Uterus (tissue), 3 donors: ENCODE measurements at regions not wholly inside any gene's neighbourhood (a gene's known extent, or its start where the extent isn't known, plus 50 kb on each side); places are given as distances from the start of the nearest gene placed in this dataset.

ENCODE experiments used
- DNase-seq, 2 donors: peaks; one replicate each; pipeline ENCODE4 v3.0.0-alpha.2; 2019 to 2020
- H3K27ac ChIP-seq, 2 donors: fragments of 200-600 bp; sonication (generic); 1 replicate in 1 of 2; 2 replicates in 1 of 2; pipeline ENCODE4 v1.5.1; 2016 to 2018
- H3K27me3 ChIP-seq, 2 donors: fragments of 200-600 bp; sonication (generic); one replicate each; pipeline ENCODE4 v1.5.1; 2018 to 2019; ENCODE audit warnings: control low read depth in 1 of 2
- H3K36me3 ChIP-seq, 2 donors: fragments of 200-600 bp; sonication (generic); one replicate each; pipeline ENCODE4 v1.5.1; 2019; ENCODE audit warnings: control low read depth in 1 of 2
- H3K4me1 ChIP-seq, 2 donors: fragments of 200-600 bp; sonication (generic); one replicate each; pipeline ENCODE4 v1.5.1; 2018 to 2019; ENCODE audit warnings: control low read depth in 1 of 2
- H3K4me3 ChIP-seq, 2 donors: fragments of 200-600 bp; sonication (generic); 1 replicate in 1 of 2; 2 replicates in 1 of 2; pipeline ENCODE4 v1.5.1; 2018 to 2019; ENCODE audit warnings: mild to moderate bottlenecking in 1 of 2
- H3K9me3 ChIP-seq, 2 donors: fragments of 200-600 bp; sonication (generic); one replicate each; pipeline ENCODE4 v1.5.1; 2019; ENCODE audit warnings: control low read depth in 1 of 2
- CTCF ChIP-seq, 4 experiments: fragments of 200-600 bp in 2 of 4; fragments of 450-650 bp in 2 of 4; sonication (generic) in 2 of 4; IDR thresholded peaks; one replicate each; pipeline ENCODE4 v1.5.1; 2016 to 2019; ENCODE audit warnings: antibody characterized with exemption in 4 of 4, mild to moderate bottlenecking in 2 of 4, moderate library complexity in 1 of 4
- POLR2A ChIP-seq, 2 donors: fragments of 450-650 bp; IDR thresholded peaks; one replicate each; pipeline ENCODE4 v1.6.1; 2016; ENCODE audit warnings: antibody characterized with exemption in 2 of 2, mild to moderate bottlenecking in 1 of 2, moderate library complexity in 1 of 2
- intact Hi-C: fragments of 100-400 bp; cut with DNase I; formaldehyde crosslinking; loops from one replicate; pipeline ENCODE4 v1.15.1; 2023; ENCODE audit warnings: low total_unique reads
- donor health status: DM: yes; HTN: yes; CAD: no.

- intact Hi-C loops, result no loop called here
- Histone ChIP-seq H3K27ac (no peak overlapping the region), H3K36me3 (no peaks in the 10 kb centered on the region), H3K9me3 (no peaks in the 10 kb centered on the region), H3K4me1 (no peaks in the 10 kb centered on the region), H3K4me3 (no peak overlapping the region), H3K27me3 (no peaks in the 10 kb centered on the region)
- TF ChIP-seq POLR2A (IDR thresholded peaks at IDR 0.05), result no peak
- no peak for TF ChIP-seq CTCF (IDR thresholded peaks at IDR 0.05)
- DNase-seq, result no peak
These were observed 75.7 kb upstream of the NANOS1 start for GRCh38 chr10:118953598-118954393.

GRCh38 chr10:118955531-118955930, 74.0 kb upstream of the NANOS1 start:
- no peak for TF ChIP-seq CTCF (IDR thresholded peaks at IDR 0.05)
- TF ChIP-seq POLR2A (IDR thresholded peaks at IDR 0.05), result no peak
- H3K27ac ChIP-seq, result no peak overlapping the region
- no peak overlapping the region for H3K4me3 ChIP-seq
- no peaks in the 10 kb centered on the region for H3K9me3 ChIP-seq
- no peaks in the 10 kb centered on the region for H3K36me3 ChIP-seq
- no peaks in the 10 kb centered on the region for H3K27me3 ChIP-seq
- H3K4me1 ChIP-seq, result no peaks in the 10 kb centered on the region
- intact Hi-C loops, result no loop called here
- no peak for DNase-seq

GRCh38 chr10:118955951-118956801, 73.3 kb upstream of the NANOS1 start:
- no peaks in the 10 kb centered on the region for H3K36me3 ChIP-seq
- intact Hi-C loops, result no loop called here
- H3K4me3 ChIP-seq, result no peak overlapping the region
- no peaks in the 10 kb centered on the region for H3K9me3 ChIP-seq
- no peak overlapping the region for H3K27ac ChIP-seq
- H3K27me3 ChIP-seq, result no peaks in the 10 kb centered on the region
- DNase-seq, result no peak
- no peaks in the 10 kb centered on the region for H3K4me1 ChIP-seq
- TF ChIP-seq POLR2A (IDR thresholded peaks at IDR 0.05) (no peak), CTCF (IDR thresholded peaks at IDR 0.05) (no peak)

- H3K27me3 ChIP-seq, result no peaks in the 10 kb centered on the region
- H3K9me3 ChIP-seq, result no peaks in the 10 kb centered on the region
- no peaks in the 10 kb centered on the region for H3K36me3 ChIP-seq
- no peak for TF ChIP-seq CTCF (IDR thresholded peaks at IDR 0.05)
- TF ChIP-seq POLR2A (IDR thresholded peaks at IDR 0.05), result no peak
- H3K4me1 ChIP-seq, result no peaks in the 10 kb centered on the region
- no peak overlapping the region for H3K4me3 ChIP-seq
- H3K27ac ChIP-seq, result no peak overlapping the region
- intact Hi-C loops, result no loop called here
- no peak for DNase-seq
These were observed 72.6 kb upstream of the NANOS1 start for GRCh38 chr10:118956802-118957442.

GRCh38 chr10:118957443-118957825, 72.1 kb upstream of the NANOS1 start:
- TF ChIP-seq POLR2A (IDR thresholded peaks at IDR 0.05) (no peak), CTCF (IDR thresholded peaks at IDR 0.05) (no peak)
- H3K27me3 ChIP-seq, result no peaks in the 10 kb centered on the region
- intact Hi-C loops, result no loop called here
- H3K36me3 ChIP-seq, result no peaks in the 10 kb centered on the region
- no peak overlapping the region for H3K27ac ChIP-seq
- no peak overlapping the region for H3K4me3 ChIP-seq
- H3K4me1 ChIP-seq, result no peaks in the 10 kb centered on the region
- H3K9me3 ChIP-seq, result no peaks in the 10 kb centered on the region
- no peak for DNase-seq
